Neuronal stem cell (in vitro differentiated cells): ENCODE measurements at regions not wholly inside any gene's neighbourhood (a gene's known extent, or its start where the extent isn't known, plus 50 kb on each side); places are given as distances from the start of the nearest gene placed in this dataset.
"Not testable (repeated sequence)": the region's sequence is repeated elsewhere in the genome, so short reads cannot be mapped to it uniquely, and the experiment has no call there.

Source experiments
- DNase-seq: peaks from one replicate; pipeline ENCODE4 v3.0.0-alpha.2; 2013; ENCODE audit warnings: low spot score
- H2AFZ ChIP-seq: one replicate; pipeline ENCODE4 v1.6.1; 2013; ENCODE audit warnings: mild to moderate bottlenecking, low read length, inconsistent platforms
- H2AK5ac ChIP-seq: 2 replicates; pipeline ENCODE4 v1.6.1; 2013; ENCODE audit warnings: low read depth, mild to moderate bottlenecking, inconsistent platforms, low read length, moderate library complexity, mixed read lengths
- H2BK120ac ChIP-seq: 2 replicates; pipeline ENCODE4 v1.6.1; 2013; ENCODE audit warnings: low read depth, mild to moderate bottlenecking, inconsistent platforms, low read length, moderate library complexity, mixed read lengths
- H2BK12ac ChIP-seq: one replicate; pipeline ENCODE4 v1.6.1; 2013; ENCODE audit warnings: low read length, inconsistent platforms
- H2BK15ac ChIP-seq: 2 replicates; pipeline ENCODE4 v1.6.1; 2013; ENCODE audit warnings: mild to moderate bottlenecking, low read length, inconsistent platforms, mixed read lengths
- H2BK5ac ChIP-seq: one replicate; pipeline ENCODE4 v1.6.1; 2013; ENCODE audit warnings: inconsistent platforms, mild to moderate bottlenecking, low read length, moderate library complexity
- H3K14ac ChIP-seq: one replicate; pipeline ENCODE4 v1.6.1; 2013; ENCODE audit warnings: low read length, inconsistent platforms
- H3K18ac ChIP-seq: 2 replicates; pipeline ENCODE4 v1.6.1; 2013; ENCODE audit warnings: low read length, inconsistent platforms
- H3K23ac ChIP-seq: 2 replicates; pipeline ENCODE4 v1.6.1; 2013; ENCODE audit warnings: low read depth, mild to moderate bottlenecking, mixed read lengths, low read length, inconsistent platforms; ENCODE audit not compliant: poor library complexity
- H3K27ac ChIP-seq: replicated peaks from 3 replicates; pipeline ENCODE4 v1.5.1; 2013; ENCODE audit warnings: low read length, inconsistent platforms
- H3K27me3 ChIP-seq, 3 experiments: 2 replicates each; pipeline ENCODE4 v1.6.1; 2013; ENCODE audit warnings: low read length in 3 of 3, mild to moderate bottlenecking in 2 of 3, inconsistent platforms in 1 of 3, low read depth in 1 of 3, mixed read lengths in 1 of 3, moderate library complexity in 1 of 3; ENCODE audit not compliant: control insufficient read depth in 3 of 3, insufficient read depth in 3 of 3
- H3K36me3 ChIP-seq, 2 donors: replicated peaks in 1 of 2; 2 replicates each; pipeline ENCODE4 v1.6.1; 2013; ENCODE audit warnings: low read length in 2 of 2; ENCODE audit not compliant: control insufficient read depth in 2 of 2, insufficient read depth in 2 of 2
- H3K4ac ChIP-seq: 2 replicates; pipeline ENCODE4 v1.6.1; 2013; ENCODE audit warnings: inconsistent platforms, mild to moderate bottlenecking, low read length, moderate library complexity
- H3K4me1 ChIP-seq, 2 donors: 1 replicate in 1 of 2; 2 replicates in 1 of 2; pipeline ENCODE4 v1.6.1; 2013; ENCODE audit warnings: low read length in 2 of 2, low read depth in 1 of 2; ENCODE audit not compliant: control insufficient read depth in 2 of 2, insufficient read depth in 1 of 2
- H3K4me2 ChIP-seq: one replicate; pipeline ENCODE4 v1.6.1; 2013; ENCODE audit warnings: mild to moderate bottlenecking, low read length, inconsistent platforms; ENCODE audit not compliant: insufficient read depth, poor library complexity, severe bottlenecking
- H3K4me3 ChIP-seq, 2 donors: 2 replicates each; pipeline ENCODE4 v1.5.1; 2013; ENCODE audit warnings: low read length in 2 of 2, mild to moderate bottlenecking in 2 of 2, inconsistent platforms in 1 of 2, moderate library complexity in 1 of 2
- H3K79me1 ChIP-seq: one replicate; pipeline ENCODE4 v1.6.1; 2013; ENCODE audit warnings: low read depth, mild to moderate bottlenecking, inconsistent platforms, low read length, moderate library complexity
- H3K9ac ChIP-seq: one replicate; pipeline ENCODE4 v1.6.1; 2013; ENCODE audit warnings: mild to moderate bottlenecking, low read depth, low read length, inconsistent platforms; ENCODE audit not compliant: poor library complexity
- H3K9me3 ChIP-seq, 2 donors: replicated peaks in 1 of 2; 2 replicates each; pipeline versions ENCODE3 to v1.6.1; 2013; ENCODE audit warnings: low read length in 2 of 2, mild to moderate bottlenecking in 2 of 2, inconsistent platforms in 1 of 2, low read depth in 1 of 2, mixed read lengths in 1 of 2, moderate library complexity in 1 of 2; ENCODE audit not compliant: control insufficient read depth in 2 of 2, insufficient read depth in 1 of 2
- H4K8ac ChIP-seq: one replicate; pipeline ENCODE4 v1.6.1; 2013; ENCODE audit warnings: low read depth, mild to moderate bottlenecking, inconsistent platforms, low read length, moderate library complexity
- H4K91ac ChIP-seq: one replicate; pipeline ENCODE4 v1.6.1; 2013; ENCODE audit warnings: low read length, low read depth, mild to moderate bottlenecking, inconsistent platforms; ENCODE audit not compliant: poor library complexity
- WGBS, 2 donors: extraction: QIAGEN DNeasy Blood & Tissue Kit; methylation state at CpG; one replicate each; pipeline ENCODE4 v1.1.7; 2013; ENCODE audit warnings: missing lambda C conversion rate in 2 of 2, mixed read lengths in 1 of 2; ENCODE audit not compliant: insufficient read length in 2 of 2, insufficient replicate concordance in 1 of 2; ENCODE audit errors: extremely low coverage in 2 of 2; 5-methylcytosine and 5-hydroxymethylcytosine counted together

- not testable (repeated sequence) for H3K4ac ChIP-seq, H3K36me3 ChIP-seq, H3K79me1 ChIP-seq, H4K91ac ChIP-seq, H2BK12ac ChIP-seq, DNase-seq, H3K4me1 ChIP-seq, H2BK120ac ChIP-seq, H3K27me3 ChIP-seq, H3K14ac ChIP-seq, H3K9ac ChIP-seq, H2AK5ac ChIP-seq, H3K18ac ChIP-seq, H3K23ac ChIP-seq, H3K4me3 ChIP-seq, H2BK5ac ChIP-seq, H2BK15ac ChIP-seq, H2AFZ ChIP-seq, H3K27ac ChIP-seq, H4K8ac ChIP-seq, H3K9me3 ChIP-seq, H3K4me2 ChIP-seq
- no CpG with 5 or more reads among the region's 5 CpGs for WGBS, 2 donors
Measured at GRCh38 chr19:30825505-30825904, 453.3 kb downstream of the ZNF536 start.

GRCh38 chr19:30824809-30825208 lies 452.6 kb downstream of the ZNF536 start:
- Histone ChIP-seq H3K4me1 (no peaks in the 10 kb centered on the region), H3K18ac (no peak overlapping the region), H3K9ac (no peak overlapping the region), H3K27me3 (no peaks in the 10 kb centered on the region), H2AFZ (no peak overlapping the region), H2BK5ac (no peak overlapping the region), H3K4me2 (no peak overlapping the region), H2AK5ac (no peak overlapping the region), H3K4ac (no peak overlapping the region), H3K14ac (no peak overlapping the region), H3K27ac (no peak overlapping the region), H4K8ac (no peak overlapping the region), H3K79me1 (no peaks in the 10 kb centered on the region), H3K9me3 (no peaks in the 10 kb centered on the region), H2BK15ac (no peak overlapping the region), H2BK120ac (no peak overlapping the region), H3K4me3 (no peak overlapping the region), H2BK12ac (no peak overlapping the region), H3K23ac (no peak overlapping the region), H4K91ac (no peak overlapping the region), H3K36me3 (no peaks in the 10 kb centered on the region)
- 100% methylated on average over 2 of the region's 2 CpGs; no CpG with 5 or more reads in 1 of the 2 donors for WGBS, 2 donors
- no peak for DNase-seq

- no peak overlapping the region for H2BK15ac ChIP-seq
- no CpG with 5 or more reads among the region's 3 CpGs for WGBS, 2 donors
- H4K91ac ChIP-seq: no peak overlapping the region
- H2BK120ac ChIP-seq: no peak overlapping the region
- no peak overlapping the region for H3K14ac ChIP-seq
- H2AK5ac ChIP-seq: no peak overlapping the region
- H3K4ac ChIP-seq: no peak overlapping the region
- H3K27ac ChIP-seq: no peak overlapping the region
- no peak overlapping the region for H2BK12ac ChIP-seq
- H3K18ac ChIP-seq: no peak overlapping the region
- no peak overlapping the region for H4K8ac ChIP-seq
- no peaks in the 10 kb centered on the region for H3K79me1 ChIP-seq
- no peak overlapping the region for H3K23ac ChIP-seq
- no peak overlapping the region for H3K4me2 ChIP-seq
- H3K9me3 ChIP-seq: no peaks in the 10 kb centered on the region
- no peaks in the 10 kb centered on the region for H3K36me3 ChIP-seq
- no peak overlapping the region for H3K9ac ChIP-seq
- H2BK5ac ChIP-seq: no peak overlapping the region
- no peaks in the 10 kb centered on the region for H3K4me1 ChIP-seq
- no peak overlapping the region for H3K4me3 ChIP-seq
- DNase-seq: no peak
- H2AFZ ChIP-seq: no peak overlapping the region
- H3K27me3 ChIP-seq: no peaks in the 10 kb centered on the region
Measured at GRCh38 chr19:30817965-30818567, 445.9 kb downstream of the ZNF536 start.

- Histone ChIP-seq H3K36me3 (no peaks in the 10 kb centered on the region), H3K27me3 (no peaks in the 10 kb centered on the region), H3K79me1 (no peaks in the 10 kb centered on the region), H3K4ac (no peak overlapping the region), H3K4me1 (no peaks in the 10 kb centered on the region), H3K14ac (no peak overlapping the region), H3K23ac (no peak overlapping the region), H3K4me3 (no peak overlapping the region), H4K91ac (no peak overlapping the region), H3K27ac (no peak overlapping the region), H2BK12ac (no peak overlapping the region), H4K8ac (no peak overlapping the region), H2AFZ (no peak overlapping the region), H3K9me3 (no peaks in the 10 kb centered on the region), H2BK15ac (no peak overlapping the region), H2BK120ac (no peak overlapping the region), H3K4me2 (no peak overlapping the region), H3K9ac (no peak overlapping the region), H2AK5ac (no peak overlapping the region), H3K18ac (no peak overlapping the region), H2BK5ac (no peak overlapping the region)
- no CpG with 5 or more reads among the region's 12 CpGs for WGBS, 2 donors
- DNase-seq: no peak
Measured at GRCh38 chr19:30817197-30817596, 445.0 kb downstream of the ZNF536 start.
